Colonic mucosa (tissue), 4 donors: ENCODE measurements at regions not wholly inside any gene's neighbourhood (a gene's known extent, or its start where the extent isn't known, plus 50 kb on each side); places are given as distances from the start of the nearest gene placed in this dataset.

Experiments used
- DNase-seq: peaks from one replicate; pipeline ENCODE4 v3.0.0-alpha.2; 2020
- H3K27ac ChIP-seq: fragments of 200-600 bp; one replicate; pipeline ENCODE4 v1.8.0; 2021
- H3K27me3 ChIP-seq: fragments of 200-600 bp; one replicate; pipeline ENCODE4 v1.8.0; 2021
- H3K36me3 ChIP-seq: fragments of 200-600 bp; one replicate; pipeline ENCODE4 v1.8.0; 2021
- H3K4me1 ChIP-seq: fragments of 200-600 bp; one replicate; pipeline ENCODE4 v1.8.0; 2021; ENCODE audit warnings: mild to moderate bottlenecking
- H3K4me3 ChIP-seq: fragments of 200-600 bp; one replicate; pipeline ENCODE4 v1.8.0; 2021
- H3K9ac ChIP-seq, 2 donors: one replicate each; pipeline ENCODE4 v1.7.0; 2013; ENCODE audit warnings: control low read depth in 2 of 2, low read depth in 2 of 2, low read length in 2 of 2
- H3K9me3 ChIP-seq: fragments of 200-600 bp; one replicate; pipeline ENCODE4 v1.8.0; 2021
- intact Hi-C: fragments of 100-400 bp; cut with DNase I; formaldehyde crosslinking; loops from one replicate; pipeline ENCODE4 v1.14.1; 2022
- TF ChIP-seq, protein P1 (sequence below): fragments of 200-600 bp; IDR thresholded peaks from one replicate; pipeline ENCODE4 v1.8.0; 2022; ENCODE audit warnings: antibody characterized with exemption, mild to moderate bottlenecking
- donor health status: healthy.
- donor health status: DM: no; HTN: no; CAD: no.
- donor health status: DM: no; HTN: no; CAD: no.

- no peak overlapping the region for H3K27ac ChIP-seq
- H3K9ac ChIP-seq, result no peak overlapping the region
- no peak for DNase-seq
- intact Hi-C loops, result no loop called here
- TF ChIP-seq, protein P1, sequence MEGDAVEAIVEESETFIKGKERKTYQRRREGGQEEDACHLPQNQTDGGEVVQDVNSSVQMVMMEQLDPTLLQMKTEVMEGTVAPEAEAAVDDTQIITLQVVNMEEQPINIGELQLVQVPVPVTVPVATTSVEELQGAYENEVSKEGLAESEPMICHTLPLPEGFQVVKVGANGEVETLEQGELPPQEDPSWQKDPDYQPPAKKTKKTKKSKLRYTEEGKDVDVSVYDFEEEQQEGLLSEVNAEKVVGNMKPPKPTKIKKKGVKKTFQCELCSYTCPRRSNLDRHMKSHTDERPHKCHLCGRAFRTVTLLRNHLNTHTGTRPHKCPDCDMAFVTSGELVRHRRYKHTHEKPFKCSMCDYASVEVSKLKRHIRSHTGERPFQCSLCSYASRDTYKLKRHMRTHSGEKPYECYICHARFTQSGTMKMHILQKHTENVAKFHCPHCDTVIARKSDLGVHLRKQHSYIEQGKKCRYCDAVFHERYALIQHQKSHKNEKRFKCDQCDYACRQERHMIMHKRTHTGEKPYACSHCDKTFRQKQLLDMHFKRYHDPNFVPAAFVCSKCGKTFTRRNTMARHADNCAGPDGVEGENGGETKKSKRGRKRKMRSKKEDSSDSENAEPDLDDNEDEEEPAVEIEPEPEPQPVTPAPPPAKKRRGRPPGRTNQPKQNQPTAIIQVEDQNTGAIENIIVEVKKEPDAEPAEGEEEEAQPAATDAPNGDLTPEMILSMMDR, result no peak
- H3K36me3 ChIP-seq, result no peaks in the 10 kb centered on the region
- H3K4me1 ChIP-seq, result no peaks in the 10 kb centered on the region
- H3K4me3 ChIP-seq, result no peak overlapping the region
- no peaks in the 10 kb centered on the region for H3K27me3 ChIP-seq
- H3K9me3 ChIP-seq, result no peaks in the 10 kb centered on the region
Measured at GRCh38 chr7:85509476-85509875, 322.6 kb upstream of the SEMA3D start.

- Histone ChIP-seq H3K36me3 (no peaks in the 10 kb centered on the region), H3K4me3 (no peak overlapping the region), H3K4me1 (no peaks in the 10 kb centered on the region), H3K27ac (no peak overlapping the region), H3K9ac (no peak overlapping the region), H3K9me3 (no peaks in the 10 kb centered on the region), H3K27me3 (no peaks in the 10 kb centered on the region)
- TF ChIP-seq, protein P1, result no peak
- no peak for DNase-seq
- intact Hi-C loops, result no loop called here
Measured at GRCh38 chr7:85508642-85509410, 322.0 kb upstream of the SEMA3D start.

DNA sequence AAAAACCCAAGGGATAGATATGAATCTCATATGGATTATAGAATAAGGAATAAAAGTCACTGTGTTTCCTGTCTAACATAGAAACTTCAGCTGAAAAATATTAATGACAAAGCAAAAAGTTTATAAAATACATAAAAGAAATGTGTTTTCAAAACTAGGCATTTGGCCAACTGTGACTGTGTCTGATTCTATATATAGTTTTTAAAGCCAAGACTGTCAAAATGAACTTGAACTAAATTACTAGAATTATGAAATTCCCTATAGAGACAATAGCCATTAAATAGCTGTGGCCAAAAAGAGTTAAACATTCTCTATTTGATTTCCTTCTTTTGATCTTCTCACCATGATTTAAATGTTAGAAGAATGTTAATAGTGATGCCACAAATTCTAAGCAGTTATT lies 311.2 kb upstream of the SEMA3D start:
- TF ChIP-seq, protein P1, result no peak
- DNase-seq, result no peak
- intact Hi-C loops, result no loop called here

DNA sequence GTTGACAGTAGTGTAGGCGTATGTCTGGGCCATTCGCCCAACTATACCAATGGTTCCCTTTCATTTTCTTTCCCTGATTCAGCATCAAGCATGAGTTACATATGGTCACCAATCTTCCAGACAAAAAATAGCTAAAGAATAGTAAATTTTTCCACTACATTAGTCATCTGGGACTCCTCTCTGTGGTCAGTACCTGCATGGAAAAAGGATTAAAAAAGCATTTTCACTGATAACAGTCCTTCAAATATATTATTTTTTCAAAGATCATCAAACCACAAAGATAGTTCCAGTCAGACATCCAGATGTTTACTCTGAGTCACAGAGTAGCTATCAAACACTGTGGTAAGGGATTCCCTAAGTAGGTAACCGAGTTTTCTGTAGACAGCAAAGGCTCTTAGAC lies 302.6 kb upstream of the SEMA3D start:
- intact Hi-C loops, result no loop called here
- no peak for DNase-seq
- Histone ChIP-seq H3K27ac (no peak overlapping the region), H3K4me1 (no peaks in the 10 kb centered on the region), H3K27me3 (no peaks in the 10 kb centered on the region), H3K9me3 (no peaks in the 10 kb centered on the region), H3K4me3 (no peak overlapping the region), H3K36me3 (no peaks in the 10 kb centered on the region), H3K9ac (no peak overlapping the region)
- TF ChIP-seq, protein P1, result no peak

More for the DNA sequence above, 311.2 kb upstream of the SEMA3D start:
- Histone ChIP-seq H3K4me3 (no peak overlapping the region), H3K4me1 (no peaks in the 10 kb centered on the region), H3K27ac (no peak overlapping the region), H3K9me3 (no peaks in the 10 kb centered on the region), H3K9ac (no peak overlapping the region), H3K36me3 (no peaks in the 10 kb centered on the region), H3K27me3 (no peaks in the 10 kb centered on the region)

- intact Hi-C loops, result no loop called here
- Histone ChIP-seq H3K36me3 (no peaks in the 10 kb centered on the region), H3K27ac (no peak overlapping the region), H3K9me3 (no peaks in the 10 kb centered on the region), H3K4me3 (no peak overlapping the region), H3K4me1 (no peaks in the 10 kb centered on the region), H3K9ac (no peak overlapping the region), H3K27me3 (no peaks in the 10 kb centered on the region)
- no peak for DNase-seq
- TF ChIP-seq, protein P1, result no peak
Measured at GRCh38 chr7:85488406-85488805, 301.6 kb upstream of the SEMA3D start.
